CD4-positive, CD25-positive, alpha-beta regulatory T cell (primary cell): ENCODE measurements at regions not wholly inside any gene's neighbourhood (a gene's known extent, or its start where the extent isn't known, plus 50 kb on each side); places are given as distances from the start of the nearest gene placed in this dataset.

ENCODE experiments used
- ATAC-seq, 2 donors: fragments of 150-1000 bp; cut with Tn5 transposase; one replicate each; pipeline ENCODE4 v1.10.0; 2021; ENCODE audit warnings: low read depth in 2 of 2, moderate number of reproducible peaks in 2 of 2, moderate library complexity in 1 of 2
- DNase-seq, 3 donors: peaks; one replicate each; pipeline versions ENCODE4 v3.0.0 to v3.0.0-alpha.2; 2012 to 2022; ENCODE audit warnings: mixed read lengths in 1 of 3
- H3K27ac ChIP-seq: one replicate; pipeline ENCODE4 v1.7.0; 2013; ENCODE audit warnings: mild to moderate bottlenecking, low read length; ENCODE audit not compliant: insufficient read depth, poor library complexity, severe bottlenecking
- H3K27me3 ChIP-seq: one replicate; pipeline ENCODE4 v1.7.0; 2013; ENCODE audit warnings: low read length; ENCODE audit not compliant: control insufficient read depth, insufficient read depth
- H3K36me3 ChIP-seq: one replicate; pipeline ENCODE4 v1.7.0; 2013; ENCODE audit warnings: mild to moderate bottlenecking, low read length, moderate library complexity; ENCODE audit not compliant: control insufficient read depth, insufficient read depth
- H3K4me1 ChIP-seq: 2 replicates; pipeline ENCODE4 v1.7.0; 2013; ENCODE audit warnings: mild to moderate bottlenecking, low read length; ENCODE audit not compliant: insufficient read depth, control insufficient read depth, poor library complexity, severe bottlenecking
- H3K4me3 ChIP-seq: one replicate; pipeline ENCODE4 v1.7.0; 2013; ENCODE audit warnings: low read depth, mild to moderate bottlenecking, low read length, moderate library complexity
- H3K9me3 ChIP-seq, 2 experiments: 1 replicate in 1 of 2; 2 replicates in 1 of 2; pipeline ENCODE4 v1.7.0; 2013; ENCODE audit warnings: low read length in 2 of 2, mild to moderate bottlenecking in 1 of 2, moderate library complexity in 1 of 2; ENCODE audit not compliant: control insufficient read depth in 2 of 2
- H3K27ac Mint-ChIP-seq, 3 donors: one replicate each; pipeline ENCODE4 v1.8.0; 2020 to 2022; ENCODE audit warnings: mild to moderate bottlenecking in 3 of 3, mixed read lengths in 3 of 3, moderate library complexity in 2 of 3
- H3K27me3 Mint-ChIP-seq: one replicate; pipeline ENCODE4 v1.8.0; 2022; ENCODE audit warnings: mild to moderate bottlenecking, mixed read lengths
- H3K36me3 Mint-ChIP-seq: one replicate; pipeline ENCODE4 v1.8.0; 2020; ENCODE audit warnings: mixed read lengths
- H3K4me1 Mint-ChIP-seq, 4 donors: one replicate each; pipeline ENCODE4 v1.8.0; 2020 to 2022; ENCODE audit warnings: mixed read lengths in 4 of 4, mild to moderate bottlenecking in 1 of 4
- H3K4me3 Mint-ChIP-seq, 4 donors: one replicate each; pipeline ENCODE4 v1.8.0; 2020 to 2022; ENCODE audit warnings: mild to moderate bottlenecking in 4 of 4, mixed read lengths in 4 of 4, moderate library complexity in 3 of 4
- H3K9me3 Mint-ChIP-seq, 7 donors: one replicate each; pipeline ENCODE4 v1.8.0; 2020 to 2022; ENCODE audit warnings: mixed read lengths in 7 of 7, mild to moderate bottlenecking in 3 of 7, moderate library complexity in 2 of 7

- Mint-ChIP-seq H3K36me3 (no peaks in the 10 kb centered on the region), H3K27me3 (peaks cover 68% of the 10 kb centered on the region), H3K4me3 (peak overlapping the region; percentile 45 to 76 (median 67)), H3K4me1 (peaks cover 0 to 19% (median 9%) of the 10 kb centered on the region in 4 donors), H3K9me3 (peaks cover 0 to 5% (median 0%) of the 10 kb centered on the region in 7 donors), H3K27ac (peak overlapping the region in 1 of 3 donors; percentile 77)
- ATAC-seq: no peak
- Histone ChIP-seq H3K4me3 (no peak overlapping the region), H3K27me3 (peaks cover 21% of the 10 kb centered on the region), H3K9me3 (no peaks in the 10 kb centered on the region), H3K4me1 (peaks cover 16% of the 10 kb centered on the region), H3K36me3 (no peaks in the 10 kb centered on the region), H3K27ac (no peak overlapping the region)
- no peak for DNase-seq
These were observed 62.8 kb upstream of the EPB41L1 start for GRCh38 chr20:36091561-36092397.

- H3K4me1 Mint-ChIP-seq: peaks cover 0 to 19% (median 10%) of the 10 kb centered on the region in 4 donors
- H3K9me3 Mint-ChIP-seq: peaks cover 0 to 4% (median 0%) of the 10 kb centered on the region in 7 donors
- H3K4me1 ChIP-seq: peaks cover 16% of the 10 kb centered on the region
- DNase-seq (peak in 1 of 3 donors; percentile 5), ATAC-seq (peak in 1 of 2 donors; percentile 18)
- H3K27me3 Mint-ChIP-seq: peaks cover 61% of the 10 kb centered on the region
- peak overlapping the region; percentile 51 for H3K4me3 ChIP-seq
- H3K27ac Mint-ChIP-seq: peak overlapping the region in 2 of 3 donors; percentile 62 to 74
- peak overlapping the region; percentile 84 to 92 (median 90) for H3K4me3 Mint-ChIP-seq
- H3K36me3 Mint-ChIP-seq: no peaks in the 10 kb centered on the region
- no peak overlapping the region for H3K27ac ChIP-seq
- H3K27me3 ChIP-seq: peaks cover 19% of the 10 kb centered on the region
- H3K9me3 ChIP-seq: no peaks in the 10 kb centered on the region
- H3K36me3 ChIP-seq: no peaks in the 10 kb centered on the region
These were observed 62.0 kb upstream of the EPB41L1 start for GRCh38 chr20:36092398-36093024.

GRCh38 chr20:36093025-36093803 lies 61.3 kb upstream of the EPB41L1 start:
- Histone ChIP-seq H3K27me3 (peaks cover 19% of the 10 kb centered on the region), H3K4me3 (peak overlapping the region; percentile 51), H3K36me3 (no peaks in the 10 kb centered on the region), H3K27ac (no peak overlapping the region), H3K4me1 (peaks cover 16% of the 10 kb centered on the region), H3K9me3 (no peaks in the 10 kb centered on the region)
- H3K4me3 Mint-ChIP-seq: peak overlapping the region; percentile 84 to 92 (median 90)
- peaks cover 0 to 3% (median 0%) of the 10 kb centered on the region in 7 donors for H3K9me3 Mint-ChIP-seq
- H3K27ac Mint-ChIP-seq: peak overlapping the region in 2 of 3 donors; percentile 62 to 74
- ATAC-seq: peak; percentile 28 to 37
- no peaks in the 10 kb centered on the region for H3K36me3 Mint-ChIP-seq
- peaks cover 0 to 20% (median 12%) of the 10 kb centered on the region in 4 donors for H3K4me1 Mint-ChIP-seq
- H3K27me3 Mint-ChIP-seq: peaks cover 54% of the 10 kb centered on the region
- peak in 2 of 3 donors; percentile 29 to 50 for DNase-seq

- ATAC-seq (peak in 1 of 2 donors; percentile 2), DNase-seq (no peak)
- Histone ChIP-seq H3K9me3 (no peaks in the 10 kb centered on the region), H3K4me3 (no peak overlapping the region), H3K36me3 (no peaks in the 10 kb centered on the region), H3K27me3 (peaks cover 19% of the 10 kb centered on the region), H3K27ac (no peak overlapping the region), H3K4me1 (peaks cover 16% of the 10 kb centered on the region)
- Mint-ChIP-seq H3K9me3 (peaks cover 0 to 3% (median 0%) of the 10 kb centered on the region in 7 donors), H3K27ac (no peak overlapping the region), H3K4me1 (peaks cover 0 to 20% (median 13%) of the 10 kb centered on the region in 4 donors), H3K27me3 (peaks cover 48% of the 10 kb centered on the region), H3K4me3 (peak overlapping the region; percentile 3 to 89 (median 68)), H3K36me3 (no peaks in the 10 kb centered on the region)
These were observed 60.8 kb upstream of the EPB41L1 start for GRCh38 chr20:36093804-36094145.

- Histone ChIP-seq H3K9me3 (no peaks in the 10 kb centered on the region), H3K27ac (no peak overlapping the region), H3K27me3 (peaks cover 19% of the 10 kb centered on the region), H3K4me1 (peaks cover 16% of the 10 kb centered on the region), H3K4me3 (no peak overlapping the region), H3K36me3 (no peaks in the 10 kb centered on the region)
- H3K27me3 Mint-ChIP-seq: peaks cover 46% of the 10 kb centered on the region
- no peak for ATAC-seq
- no peak for DNase-seq
- peaks cover 0 to 20% (median 13%) of the 10 kb centered on the region in 4 donors for H3K4me1 Mint-ChIP-seq
- peak overlapping the region in 1 of 4 donors; percentile 89 for H3K4me3 Mint-ChIP-seq
- peaks cover 0 to 3% (median 0%) of the 10 kb centered on the region in 7 donors for H3K9me3 Mint-ChIP-seq
- no peak overlapping the region for H3K27ac Mint-ChIP-seq
- no peaks in the 10 kb centered on the region for H3K36me3 Mint-ChIP-seq
These were observed 60.0 kb upstream of the EPB41L1 start for GRCh38 chr20:36094497-36094896.

GRCh38 chr20:36096435-36096834 lies 58.1 kb upstream of the EPB41L1 start:
- no peak for ATAC-seq
- H3K9me3 ChIP-seq: no peaks in the 10 kb centered on the region
- H3K4me1 ChIP-seq: peaks cover 16% of the 10 kb centered on the region
- H3K27ac ChIP-seq: no peak overlapping the region
- H3K36me3 ChIP-seq: no peaks in the 10 kb centered on the region
- no peak for DNase-seq
- H3K4me3 ChIP-seq: no peak overlapping the region
- Mint-ChIP-seq H3K36me3 (no peaks in the 10 kb centered on the region), H3K4me3 (no peak overlapping the region), H3K4me1 (peaks cover 0 to 19% (median 13%) of the 10 kb centered on the region in 4 donors), H3K27me3 (peaks cover 31% of the 10 kb centered on the region), H3K9me3 (peaks cover 0 to 3% (median 0%) of the 10 kb centered on the region in 7 donors), H3K27ac (no peak overlapping the region)
- peaks cover 6% of the 10 kb centered on the region for H3K27me3 ChIP-seq

GRCh38 chr20:36097337-36098151 lies 57.0 kb upstream of the EPB41L1 start:
- H3K4me3 Mint-ChIP-seq: no peak overlapping the region
- H3K27ac ChIP-seq: no peak overlapping the region
- H3K9me3 Mint-ChIP-seq: peaks cover 0 to 3% (median 0%) of the 10 kb centered on the region in 7 donors

More at GRCh38 chr20:36097337-36098151, 57.0 kb upstream of the EPB41L1 start:
- no peak overlapping the region for H3K27ac Mint-ChIP-seq
- H3K4me3 ChIP-seq: no peak overlapping the region
- H3K4me1 ChIP-seq: peaks cover 12% of the 10 kb centered on the region
- H3K27me3 Mint-ChIP-seq: peaks cover 29% of the 10 kb centered on the region
- H3K9me3 ChIP-seq: no peaks in the 10 kb centered on the region
- no peak for ATAC-seq
- peaks cover 0 to 15% (median 10%) of the 10 kb centered on the region in 4 donors for H3K4me1 Mint-ChIP-seq
- H3K36me3 ChIP-seq: no peaks in the 10 kb centered on the region
- no peak for DNase-seq
- H3K36me3 Mint-ChIP-seq: no peaks in the 10 kb centered on the region
- H3K27me3 ChIP-seq: peaks cover 6% of the 10 kb centered on the region
